ENCODE measurements at regions not wholly inside any gene's neighbourhood (a gene's known extent, or its start where the extent isn't known, plus 50 kb on each side); places are given as distances from the start of the nearest gene placed in this dataset.

DNA sequence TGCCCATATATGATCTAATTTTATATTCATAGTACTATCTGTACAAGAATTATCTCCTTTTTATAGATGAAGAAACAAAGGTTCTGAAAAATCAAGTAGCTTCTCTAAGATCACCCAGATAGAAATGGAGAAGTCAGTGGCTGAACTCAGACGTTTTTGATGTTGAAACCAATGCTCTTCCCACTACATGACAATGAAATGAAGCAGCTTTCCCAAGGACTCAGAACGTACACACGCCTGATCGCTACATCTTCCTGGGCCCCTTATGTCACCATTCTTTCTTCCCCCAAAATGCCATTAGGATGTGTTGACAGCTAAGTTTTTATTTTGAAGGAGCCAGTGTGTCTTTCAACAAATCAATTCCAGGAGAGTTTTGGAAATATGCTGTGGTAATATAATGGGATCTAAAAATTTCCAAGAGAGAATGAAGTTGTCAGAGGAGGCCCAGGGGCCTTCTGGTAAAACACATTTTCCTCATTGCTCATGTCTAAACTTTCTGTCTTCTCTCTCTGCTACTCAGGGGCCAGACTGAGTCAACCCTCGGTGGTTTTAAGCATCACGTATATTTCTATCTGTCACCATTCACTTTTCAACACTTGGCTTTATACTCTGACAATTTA, 98.1 kb upstream of the COL21A1 start:
- DNase-seq, result no peak

DNA sequence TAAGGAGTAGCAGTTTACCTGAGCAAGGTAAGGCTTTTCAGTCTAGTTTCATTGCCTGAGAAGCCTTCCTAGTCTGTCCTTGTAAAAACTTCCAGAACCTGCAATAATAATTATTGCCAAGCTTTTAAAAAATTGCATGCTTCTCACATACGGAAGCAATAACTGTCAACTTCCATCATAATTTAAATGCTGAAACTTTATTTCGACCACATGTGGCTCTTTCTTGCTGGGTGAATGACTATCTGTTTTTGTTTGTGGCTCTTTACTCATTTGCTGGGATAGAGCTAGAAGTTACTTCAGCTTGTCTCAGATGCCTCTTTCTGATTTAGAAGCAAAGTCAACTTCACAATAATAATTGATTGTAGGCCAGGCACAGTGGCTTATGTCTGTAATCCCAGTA, 95.9 kb upstream of the COL21A1 start:
- no peak for DNase-seq

DNA sequence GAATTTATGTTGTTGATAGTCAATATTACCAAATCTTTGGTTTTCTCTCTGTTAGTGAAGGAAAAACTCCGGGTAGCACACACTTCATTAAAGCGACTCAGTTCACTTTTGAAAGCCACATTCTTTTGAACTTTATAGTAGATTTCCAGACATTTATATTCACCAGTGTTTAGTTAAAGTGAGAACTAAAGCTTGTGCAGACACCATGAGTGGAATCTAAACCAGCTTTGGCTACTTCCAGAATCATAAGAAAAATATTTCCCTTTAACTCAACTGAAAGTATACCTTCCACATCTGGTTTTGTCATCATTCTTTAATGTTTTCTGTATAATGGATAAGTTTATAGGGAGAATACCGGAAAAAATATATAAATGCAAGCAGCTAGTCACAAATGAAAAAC, 92.1 kb upstream of the COL21A1 start:
- DNase-seq, result no peak

DNA sequence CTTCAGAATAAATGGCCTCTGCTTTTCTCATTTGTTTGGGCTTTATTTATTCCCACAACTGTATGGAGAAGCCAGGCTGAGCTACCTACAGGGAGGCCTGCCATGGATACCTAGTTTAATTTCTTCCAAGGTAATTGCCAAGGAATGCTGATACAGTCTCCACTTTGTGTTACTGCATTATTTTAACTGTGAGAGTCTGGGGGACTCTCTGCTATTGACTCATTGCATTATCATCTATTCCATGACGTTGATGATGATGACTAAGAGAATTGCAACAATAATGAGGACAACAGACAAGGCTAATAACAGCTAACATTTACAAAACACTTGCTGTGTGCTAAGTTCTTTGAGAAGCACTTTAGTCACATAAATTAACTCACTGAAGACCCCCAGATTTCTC, 88.3 kb upstream of the COL21A1 start:
- no peak for DNase-seq

DNA sequence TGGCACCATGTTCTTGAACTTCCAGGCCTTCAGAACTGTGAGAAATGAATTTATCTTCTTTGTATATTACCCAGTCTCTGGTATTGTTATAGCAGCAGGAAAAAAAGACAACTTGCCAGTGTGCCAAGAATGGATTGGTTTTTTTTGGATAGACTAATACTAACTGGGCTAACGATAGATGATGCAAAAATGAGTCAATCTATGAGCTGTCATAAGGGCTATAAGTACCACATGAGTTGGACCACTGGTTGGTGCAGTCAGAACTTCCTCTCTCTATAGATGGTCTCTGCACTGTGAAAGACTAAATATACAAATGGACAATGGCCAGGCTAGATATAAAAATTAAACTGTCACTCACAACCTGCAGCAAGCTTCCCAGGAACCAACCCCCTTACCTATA, 87.6 kb upstream of the COL21A1 start:
- DNase-seq, result no peak

DNA sequence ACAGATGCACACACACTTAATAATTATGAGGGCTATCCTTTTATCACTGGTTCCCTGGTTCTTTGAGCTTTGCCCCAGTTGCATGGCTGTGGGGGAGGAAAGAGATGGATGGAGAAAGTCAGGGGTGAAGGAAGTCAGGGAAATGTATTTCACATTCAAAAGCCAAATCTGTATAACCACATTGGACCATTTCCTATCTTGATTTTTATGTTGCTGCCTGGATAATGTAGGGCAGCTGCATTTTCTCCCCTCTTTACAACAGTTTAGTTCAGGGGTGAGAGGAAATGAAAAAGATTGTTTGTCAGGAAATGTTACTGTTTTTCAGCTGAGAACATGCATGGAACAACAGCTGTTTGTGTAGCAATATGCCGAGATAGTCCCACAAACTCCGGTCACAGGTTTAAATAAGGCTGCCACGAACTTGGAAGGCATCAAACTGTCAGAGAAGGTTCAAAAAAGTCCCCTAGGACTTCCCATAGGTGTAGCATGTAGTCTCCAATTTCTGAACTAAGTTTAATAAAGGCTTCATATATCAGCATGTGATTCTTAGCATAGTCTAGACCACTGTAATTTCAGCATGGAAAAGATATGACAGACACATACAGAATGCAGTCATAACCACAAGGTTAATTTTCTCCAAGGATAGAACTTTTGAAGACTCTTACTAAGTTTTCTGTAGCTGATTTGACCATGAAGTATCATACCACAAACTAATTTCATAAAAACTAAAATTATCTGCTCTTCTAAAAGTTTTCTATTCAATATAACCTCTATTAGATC, 82.1 kb upstream of the COL21A1 start:
- no peak for DNase-seq

DNA sequence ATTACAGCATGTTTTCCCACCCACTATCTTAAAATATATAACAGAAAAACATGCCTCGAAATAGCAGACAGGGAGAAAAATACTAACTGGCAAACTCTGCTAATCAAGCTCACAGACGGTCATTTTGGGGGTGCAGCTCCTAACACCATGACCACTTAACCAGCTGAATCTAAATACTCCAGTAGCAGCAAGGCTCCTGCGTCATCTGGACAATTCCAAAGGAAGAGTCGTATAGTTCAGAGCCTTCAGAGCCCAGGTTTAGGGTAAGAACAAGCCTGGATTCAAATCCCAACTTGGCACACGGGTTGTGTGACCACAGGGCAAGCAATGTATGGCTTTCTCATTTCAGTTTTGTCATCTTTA, 81.3 kb upstream of the COL21A1 start:
- no peak for DNase-seq

DNA sequence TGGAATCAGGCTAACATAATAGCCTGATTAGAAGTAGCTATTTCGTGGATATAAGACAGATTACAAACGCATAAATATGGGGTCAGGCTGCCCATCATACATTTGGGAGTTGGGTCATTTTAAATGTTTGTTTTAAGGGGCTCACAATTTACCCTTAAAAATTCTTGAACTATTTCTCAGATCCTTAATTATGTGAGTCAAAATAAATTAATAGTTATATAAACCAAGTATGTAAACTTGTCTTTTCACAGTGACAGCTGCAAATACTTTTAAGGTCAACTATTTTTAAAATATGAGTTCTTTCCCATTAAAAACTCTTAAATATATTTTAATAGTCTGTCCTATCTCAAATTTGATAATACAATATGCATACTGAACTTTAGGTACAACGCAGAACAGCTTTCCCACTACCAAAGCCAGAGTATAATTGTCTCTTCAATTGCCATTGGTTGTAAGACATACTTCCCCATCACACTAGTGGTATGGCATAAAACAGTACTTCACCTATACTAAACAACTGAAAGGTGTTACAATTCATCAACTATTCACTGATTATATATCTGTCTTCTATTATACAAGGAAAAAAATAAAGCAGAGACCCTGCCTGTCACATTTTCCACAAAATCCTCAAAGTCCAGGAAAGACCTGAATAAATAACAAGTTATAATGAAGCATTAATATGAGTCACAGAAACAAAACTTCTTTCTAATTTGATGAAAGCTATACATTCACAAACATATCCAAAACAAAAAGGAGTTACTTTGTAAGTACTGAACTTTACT, 80.8 kb upstream of the COL21A1 start:
- DNase-seq, result no peak

DNA sequence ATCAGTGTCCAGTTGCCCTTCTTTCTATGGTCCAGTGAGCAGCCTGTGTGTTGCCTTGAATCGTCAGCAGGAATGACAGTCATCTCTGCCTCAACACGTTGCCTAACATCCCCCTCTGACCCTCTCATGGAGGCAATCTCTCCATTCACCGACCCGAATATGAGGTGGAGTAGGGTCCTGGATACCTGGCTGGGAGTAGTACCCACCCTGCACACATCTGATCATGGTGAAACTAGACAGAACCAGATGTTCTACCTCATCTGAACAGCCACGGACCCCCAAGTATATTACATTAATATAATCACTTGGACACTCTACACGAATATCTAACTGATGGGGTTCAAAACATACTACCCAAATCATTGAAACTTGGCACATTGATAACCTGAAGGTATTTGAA, 77.0 kb upstream of the COL21A1 start:
- no peak for DNase-seq

DNA sequence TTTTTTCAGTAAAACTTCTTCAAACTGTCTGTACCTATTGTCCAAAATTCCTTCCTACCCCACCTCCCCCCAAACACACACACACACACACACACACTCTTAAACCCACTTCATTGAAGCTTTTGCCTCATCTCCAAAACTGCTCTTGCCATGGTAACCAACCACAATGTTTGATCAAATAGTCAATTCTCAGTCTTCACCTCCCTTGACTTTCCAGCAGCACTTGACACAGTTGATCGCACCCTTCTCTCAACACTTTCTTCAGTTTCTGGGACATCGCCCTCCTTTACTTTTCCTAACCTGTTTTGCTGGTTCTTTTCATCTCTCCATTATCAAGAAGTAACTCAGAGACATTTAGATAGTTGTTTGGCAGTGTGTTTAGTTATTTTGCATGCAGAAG, 71.5 kb upstream of the COL21A1 start:
- DNase-seq, result no peak

DNA sequence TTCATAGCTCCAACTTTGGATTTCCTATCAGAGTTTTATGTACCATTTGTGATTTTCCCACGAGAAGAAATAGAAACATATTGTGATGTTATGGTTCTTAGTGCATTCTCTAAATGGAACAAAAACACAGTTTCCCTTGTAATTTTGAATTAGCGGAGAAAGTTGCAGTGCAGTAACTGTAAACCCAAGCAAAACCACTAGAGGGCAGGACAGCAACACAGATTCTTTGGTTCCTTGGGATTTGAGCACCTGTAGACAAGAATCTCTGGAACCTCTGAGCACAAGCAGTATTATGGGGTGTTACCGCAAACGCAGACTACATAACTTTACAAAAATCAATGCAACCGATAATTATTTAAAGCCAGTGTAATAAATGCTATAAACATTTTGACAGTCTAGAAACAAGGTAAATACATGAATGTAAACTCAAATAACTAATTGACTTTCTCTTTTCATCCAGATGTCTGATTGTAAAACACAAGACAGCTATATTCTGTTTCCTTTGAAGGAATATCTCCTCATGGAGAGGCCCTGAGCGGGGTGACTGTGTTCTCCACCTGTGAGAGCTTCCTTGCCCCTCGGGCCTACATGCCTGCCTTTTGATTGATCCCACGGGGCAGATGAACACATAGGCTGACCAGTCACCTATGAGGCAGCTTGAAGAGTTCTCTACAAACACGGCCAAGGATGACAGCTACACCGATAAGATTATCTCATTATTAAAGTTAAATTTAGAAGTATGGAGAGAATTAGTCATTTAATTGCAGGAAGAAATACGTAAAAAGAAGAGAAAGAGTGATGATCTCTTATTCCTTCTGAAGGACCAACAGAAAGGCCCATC, 67.5 kb upstream of the COL21A1 start:
- DNase-seq, result no peak

DNA sequence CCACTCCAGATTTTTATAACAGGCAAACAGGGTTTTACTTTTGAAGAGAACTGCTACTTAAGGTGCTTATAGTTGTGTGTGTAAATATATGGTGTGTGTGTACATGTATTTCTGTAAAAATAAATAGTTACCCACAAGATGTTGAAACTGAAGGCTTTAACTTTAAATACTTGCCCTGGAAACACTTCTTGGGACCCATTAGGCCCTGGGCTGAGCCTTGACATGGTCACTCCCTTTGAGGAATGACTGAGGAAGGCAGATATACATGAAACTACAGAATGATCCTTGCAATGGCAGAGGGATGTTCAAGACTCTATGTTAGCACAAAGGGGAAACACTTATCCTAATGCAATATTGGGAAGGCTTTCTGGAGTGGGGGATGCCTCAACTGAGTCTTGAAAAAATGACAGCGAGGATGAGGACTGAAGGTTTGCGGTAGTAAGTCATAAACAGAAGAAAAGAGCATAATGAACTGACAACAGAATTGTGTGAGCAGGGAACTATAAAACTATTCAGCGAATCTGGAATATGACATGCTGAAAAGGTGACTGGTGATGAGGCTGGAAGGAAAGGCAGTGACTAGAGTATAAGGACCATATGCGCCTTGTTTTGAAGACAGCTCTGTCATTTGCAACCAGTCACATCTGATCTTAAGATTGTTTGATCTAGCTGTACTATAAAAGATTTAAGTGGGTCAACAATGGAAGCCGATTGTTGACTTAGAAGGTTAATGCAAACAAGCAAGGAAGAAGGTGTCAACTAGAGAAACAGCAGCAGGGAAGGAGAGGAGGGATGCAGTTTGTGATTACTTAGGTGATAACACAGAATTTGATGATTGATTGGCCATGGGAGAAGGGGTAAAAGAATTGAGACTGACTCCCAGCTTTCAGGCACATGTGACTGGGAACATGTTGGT, 64.4 kb upstream of the COL21A1 start:
- DNase-seq, result no peak

DNA sequence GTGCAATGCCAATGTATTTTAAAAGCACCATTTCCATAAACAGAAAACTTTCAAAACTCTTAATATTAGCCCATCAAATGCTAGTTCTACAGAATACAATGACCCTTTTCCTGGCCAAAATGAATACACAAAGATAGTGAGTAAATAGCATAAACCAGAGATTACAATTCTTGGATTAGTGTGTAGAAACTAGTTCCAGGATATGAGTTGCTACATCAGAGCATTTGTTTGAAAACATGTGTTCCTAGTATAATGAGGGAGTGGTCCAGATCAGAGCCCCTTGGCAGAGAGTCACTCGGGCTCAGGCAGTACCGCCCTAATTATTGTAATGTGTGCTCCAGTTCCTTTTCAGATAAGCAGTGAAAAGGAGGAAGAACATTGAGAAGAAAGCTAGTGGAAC, 63.7 kb upstream of the COL21A1 start:
- no peak for DNase-seq

DNA sequence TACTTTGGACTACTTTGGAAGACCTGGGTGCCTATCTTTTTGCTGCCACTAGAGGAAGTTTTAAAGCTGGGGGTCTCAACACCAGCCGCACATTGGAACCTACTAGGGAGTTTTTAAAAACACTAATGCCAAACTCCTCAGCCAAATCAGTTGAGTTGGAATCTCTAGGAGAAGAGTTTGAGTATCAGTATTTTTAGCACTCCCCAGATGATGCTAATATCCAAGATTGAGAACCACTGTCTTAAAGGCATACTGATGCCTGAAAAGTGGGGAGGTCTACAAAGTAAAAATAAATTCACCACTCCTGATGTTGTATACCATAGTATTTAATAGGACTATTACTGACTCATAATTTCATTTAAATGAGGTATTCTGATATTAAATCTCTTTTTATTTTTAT, 62.9 kb upstream of the COL21A1 start:
- DNase-seq, result no peak

DNA sequence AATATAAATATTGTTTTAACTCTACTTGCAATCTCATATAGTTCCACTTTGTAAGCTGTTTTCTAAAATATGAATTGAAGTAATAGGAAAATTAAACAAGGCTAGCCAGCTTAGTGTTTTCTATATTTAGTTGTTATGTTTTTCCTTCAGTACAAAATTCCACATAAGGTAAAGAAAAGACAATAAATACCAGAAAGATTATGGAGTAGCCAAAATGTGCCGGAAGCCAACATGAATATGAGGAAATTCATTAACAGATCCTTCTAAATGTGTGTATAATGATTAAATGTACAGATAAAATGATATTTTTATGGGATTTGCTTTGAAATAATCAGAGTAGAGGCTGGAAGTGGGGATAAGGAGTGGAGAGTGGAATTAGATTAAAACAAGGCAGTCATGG, 52.5 kb upstream of the COL21A1 start:
- DNase-seq, result no peak

DNA sequence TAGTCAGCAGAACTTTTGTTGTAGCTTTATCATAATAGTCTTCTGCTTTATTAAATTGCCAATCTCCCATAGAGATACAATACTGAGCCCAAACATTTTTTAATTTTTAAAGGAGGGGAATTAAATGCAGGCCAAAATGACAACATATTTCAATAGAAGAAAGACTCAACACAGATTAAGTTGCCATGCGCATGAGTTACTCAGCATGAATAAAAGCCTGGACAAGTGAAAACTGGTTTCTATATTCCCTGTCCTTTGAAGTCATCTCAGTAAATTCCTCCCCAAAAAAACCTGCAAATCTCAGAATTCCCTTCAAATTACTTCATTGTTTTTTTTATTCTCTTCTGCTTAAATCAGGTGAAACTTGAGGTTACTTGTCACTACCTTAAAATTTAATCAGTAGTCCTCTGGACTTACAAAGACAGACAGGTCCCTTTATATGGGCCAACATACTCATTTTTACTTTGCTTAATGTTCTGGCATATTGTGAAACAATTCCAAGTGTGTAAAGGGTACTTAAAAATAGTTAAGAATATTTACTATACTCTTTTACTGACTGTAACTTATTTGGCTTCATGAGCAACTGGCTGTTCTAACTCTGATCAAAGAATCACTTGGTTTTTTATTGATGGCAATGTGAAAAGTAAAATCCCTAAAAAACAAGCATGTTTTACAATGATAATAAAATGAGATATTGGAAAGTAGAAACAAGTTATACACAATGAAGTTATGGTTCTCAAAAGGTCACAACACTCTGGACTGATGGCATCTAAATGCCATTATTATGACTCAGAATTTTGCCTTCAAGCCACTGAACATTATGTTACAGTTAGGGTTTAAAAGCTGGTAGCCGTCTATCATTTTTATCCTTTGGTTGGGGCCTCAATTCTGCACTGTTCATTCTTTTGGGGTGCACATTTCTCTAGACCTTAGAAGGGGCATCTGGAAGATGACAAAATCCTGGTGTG, 49.9 kb upstream of the COL21A1 start:
- DNase-seq, result no peak

All from CD4-positive, alpha-beta T cell treated with Interleukin-12 subunit alpha and Interleukin-12 subunit beta, for 1 hour (primary cell).